GM23338 (cell line): ENCODE measurements at regions not wholly inside any gene's neighbourhood (a gene's known extent, or its start where the extent isn't known, plus 50 kb on each side); places are given as distances from the start of the nearest gene placed in this dataset.
A peak's percentile ranks its signal among the peaks of the same experiment; 100 is the strongest.

Experiments used
- ATAC-seq: fragments of 200-7000 bp; cut with Tn5 transposase; 3 replicates; pipeline ENCODE4 v1.9.1; 2020
- DNase-seq: peaks from one replicate; pipeline ENCODE4 v3.0.0-alpha.2; 2015; ENCODE audit warnings: low spot score
- H2AFZ ChIP-seq: fragments of 200-600 bp; sonication (generic); 2 replicates; pipeline ENCODE4 v1.8.0; 2016; ENCODE audit warnings: antibody characterized with exemption, mild to moderate bottlenecking, moderate library complexity
- H3F3A ChIP-seq: fragments of 200-600 bp; sonication (generic); replicated peaks from 2 replicates; pipeline ENCODE4 v1.8.0; 2017; ENCODE audit warnings: antibody characterized with exemption, mixed run types, low read depth
- H3K27ac ChIP-seq: fragments of 200-600 bp; sonication (generic); 2 replicates; pipeline ENCODE4 v1.6.1; 2016; ENCODE audit warnings: low read depth
- H3K27me3 ChIP-seq: fragments of 200-600 bp; sonication (generic); 2 replicates; pipeline ENCODE4 v1.8.0; 2016; ENCODE audit warnings: mild to moderate bottlenecking, mixed run types, moderate library complexity; ENCODE audit not compliant: insufficient read depth
- H3K36me3 ChIP-seq: fragments of 200-600 bp; sonication (generic); 2 replicates; pipeline ENCODE4 v1.8.0; 2016; ENCODE audit warnings: mild to moderate bottlenecking; ENCODE audit not compliant: insufficient read depth
- H3K4me1 ChIP-seq: fragments of 200-600 bp; sonication (generic); 2 replicates; pipeline ENCODE4 v1.8.0; 2016; ENCODE audit warnings: mild to moderate bottlenecking, moderate library complexity; ENCODE audit not compliant: insufficient read depth
- H3K4me2 ChIP-seq: fragments of 200-600 bp; sonication (generic); 2 replicates; pipeline ENCODE4 v1.7.1; 2017; ENCODE audit warnings: mixed run types
- H3K4me3 ChIP-seq: fragments of 200-600 bp; sonication (generic); 2 replicates; pipeline ENCODE4 v1.6.1; 2016; ENCODE audit warnings: mixed run types
- H3K79me2 ChIP-seq: fragments of 200-600 bp; sonication (generic); replicated peaks from 2 replicates; pipeline ENCODE4 v1.8.0; 2017; ENCODE audit warnings: mild to moderate bottlenecking; ENCODE audit not compliant: insufficient read depth
- H3K9me2 ChIP-seq: fragments of 200-600 bp; sonication (generic); 2 replicates; pipeline ENCODE4 v1.8.0; 2017; ENCODE audit not compliant: insufficient read depth
- H4K20me1 ChIP-seq: fragments of 200-600 bp; sonication (generic); replicated peaks from 2 replicates; pipeline ENCODE4 v1.8.0; 2017; ENCODE audit warnings: mild to moderate bottlenecking; ENCODE audit not compliant: insufficient read depth
- H3K27ac Mint-ChIP-seq: 2 replicates; pipeline ENCODE4 v1.8.0; 2020; ENCODE audit warnings: inconsistent platforms, mild to moderate bottlenecking, moderate library complexity, mixed read lengths
- H3K27me3 Mint-ChIP-seq: 3 replicates; pipeline ENCODE4 v1.8.0; 2022; ENCODE audit warnings: low read depth, mild to moderate bottlenecking, moderate library complexity, mixed read lengths, inconsistent platforms; ENCODE audit not compliant: insufficient read depth, poor library complexity
- H3K36me3 Mint-ChIP-seq: 3 replicates; pipeline ENCODE4 v1.8.0; 2021; ENCODE audit warnings: low read depth, mild to moderate bottlenecking, inconsistent platforms, moderate library complexity, mixed read lengths
- H3K4me1 Mint-ChIP-seq: 3 replicates; pipeline ENCODE4 v1.8.0; 2020; ENCODE audit warnings: mild to moderate bottlenecking, inconsistent platforms, mixed read lengths
- H3K4me3 Mint-ChIP-seq: 3 replicates; pipeline ENCODE4 v1.8.0; 2021; ENCODE audit warnings: moderate library complexity, mild to moderate bottlenecking, inconsistent platforms, mixed read lengths
- H3K9me3 Mint-ChIP-seq: 3 replicates; pipeline ENCODE4 v1.8.0; 2020; ENCODE audit warnings: moderate library complexity, mild to moderate bottlenecking, inconsistent platforms, mixed read lengths
- CREB1 ChIP-seq: fragments of 250-450 bp; sonication (Bioruptor Pico); IDR thresholded peaks from 2 replicates; pipeline ENCODE4 v1.5.0; 2020; ENCODE audit warnings: low read depth, mild to moderate bottlenecking, moderate library complexity
- ETS1 ChIP-seq: IDR thresholded peaks from 2 replicates; pipeline ENCODE4 v1.6.1; 2016; ENCODE audit warnings: antibody characterized with exemption
- EZH2phosphoT487 ChIP-seq: fragments of 200-600 bp; sonication (generic); IDR thresholded peaks from one replicate; pipeline ENCODE4 v1.8.1; 2018; ENCODE audit warnings: antibody characterized with exemption; ENCODE audit not compliant: unreplicated experiment
- NANOG ChIP-seq: IDR thresholded peaks from 2 replicates; pipeline ENCODE4 v1.6.1; 2016; ENCODE audit warnings: antibody characterized with exemption, borderline replicate concordance
- ZNF331 ChIP-seq: fragments of 250-450 bp; sonication (Bioruptor Pico); IDR thresholded peaks from 2 replicates; pipeline ENCODE4 v1.5.0; 2020; ENCODE audit warnings: low read depth, mild to moderate bottlenecking, moderate library complexity
- TF ChIP-seq, protein P1 (sequence below), 2 experiments: fragments of 200-600 bp in 1 of 2; sonication (generic) in 1 of 2; conservative IDR thresholded peaks; 2 replicates each; pipeline versions ENCODE4 v1.5.1 to v1.6.1; 2016 to 2017; ENCODE audit warnings: antibody characterized with exemption in 2 of 2, low read depth in 2 of 2, mild to moderate bottlenecking in 2 of 2, moderate library complexity in 1 of 2

DNA sequence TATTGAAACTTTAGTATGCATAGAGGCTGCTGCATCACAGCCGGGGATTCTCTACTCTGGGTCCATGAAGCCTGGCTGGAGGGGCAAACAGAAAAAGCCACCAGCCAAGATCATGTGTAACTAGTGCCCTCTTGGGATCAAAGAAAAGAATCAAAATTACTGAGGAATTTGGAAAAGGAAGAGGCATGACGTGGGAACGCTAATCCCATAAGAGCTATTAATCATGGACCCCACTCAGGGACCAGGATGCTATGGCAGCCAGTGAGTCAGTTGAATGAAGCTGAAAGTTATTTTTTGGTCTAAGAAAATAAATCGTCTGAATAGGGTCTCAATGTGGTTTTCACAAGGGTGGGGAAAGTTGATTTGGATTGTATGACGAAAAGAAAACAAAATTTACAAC is 1165.1 kb downstream of the ROBO2 start:
- Histone ChIP-seq H3K27ac (no peak overlapping the region), H4K20me1 (no peaks in the 10 kb centered on the region), H3K79me2 (no peaks in the 10 kb centered on the region), H3F3A (no peaks in the 10 kb centered on the region), H3K27me3 (no peaks in the 10 kb centered on the region), H3K4me2 (no peak overlapping the region), H3K9me2 (0 out of 2 replicates have a peak, but pooled peaks cover 5% of the 10 kb centered on the region), H3K4me3 (no peak overlapping the region), H3K4me1 (no peaks in the 10 kb centered on the region), H2AFZ (no peak overlapping the region), H3K36me3 (no peaks in the 10 kb centered on the region)
- H3K27ac Mint-ChIP-seq: peak overlapping the region; percentile 68
- H3K4me1 Mint-ChIP-seq: peaks cover 5% of the 10 kb centered on the region; the same call in 1 of the 3 replicates
- H3K36me3 Mint-ChIP-seq: no peaks in the 10 kb centered on the region
- ATAC-seq (peak; percentile 55), DNase-seq (peak; percentile 46)
- no peaks in the 10 kb centered on the region for H3K27me3 Mint-ChIP-seq
- H3K4me3 Mint-ChIP-seq: no peak overlapping the region
- TF ChIP-seq ZNF331 (CRISPR knock-in tag): no peak
- no peak for TF ChIP-seq EZH2phosphoT487
- TF ChIP-seq, protein P1, sequence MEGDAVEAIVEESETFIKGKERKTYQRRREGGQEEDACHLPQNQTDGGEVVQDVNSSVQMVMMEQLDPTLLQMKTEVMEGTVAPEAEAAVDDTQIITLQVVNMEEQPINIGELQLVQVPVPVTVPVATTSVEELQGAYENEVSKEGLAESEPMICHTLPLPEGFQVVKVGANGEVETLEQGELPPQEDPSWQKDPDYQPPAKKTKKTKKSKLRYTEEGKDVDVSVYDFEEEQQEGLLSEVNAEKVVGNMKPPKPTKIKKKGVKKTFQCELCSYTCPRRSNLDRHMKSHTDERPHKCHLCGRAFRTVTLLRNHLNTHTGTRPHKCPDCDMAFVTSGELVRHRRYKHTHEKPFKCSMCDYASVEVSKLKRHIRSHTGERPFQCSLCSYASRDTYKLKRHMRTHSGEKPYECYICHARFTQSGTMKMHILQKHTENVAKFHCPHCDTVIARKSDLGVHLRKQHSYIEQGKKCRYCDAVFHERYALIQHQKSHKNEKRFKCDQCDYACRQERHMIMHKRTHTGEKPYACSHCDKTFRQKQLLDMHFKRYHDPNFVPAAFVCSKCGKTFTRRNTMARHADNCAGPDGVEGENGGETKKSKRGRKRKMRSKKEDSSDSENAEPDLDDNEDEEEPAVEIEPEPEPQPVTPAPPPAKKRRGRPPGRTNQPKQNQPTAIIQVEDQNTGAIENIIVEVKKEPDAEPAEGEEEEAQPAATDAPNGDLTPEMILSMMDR (conservative IDR thresholded peaks at IDR 0.05; ENCODE audit: low read depth in 2 of 2): peak; percentile 28 to 56; a peak in 3 of 4 replicates
- H3K9me3 Mint-ChIP-seq: no peaks in the 10 kb centered on the region

- peaks cover 6% of the 10 kb centered on the region for H3K4me1 Mint-ChIP-seq
- H3K27ac Mint-ChIP-seq: no peak overlapping the region
- DNase-seq: peak; percentile 11
- H3F3A ChIP-seq: no peaks in the 10 kb centered on the region
- H3K4me3 ChIP-seq: no peak overlapping the region
- peaks cover 6% of the 10 kb centered on the region for H3K27me3 Mint-ChIP-seq
- ATAC-seq: peak; percentile 69
- H3K4me2 ChIP-seq: no peak overlapping the region
- no peaks in the 10 kb centered on the region for H4K20me1 ChIP-seq
- H3K4me3 Mint-ChIP-seq: no peak overlapping the region
- peaks cover 5% of the 10 kb centered on the region; the same call in 2 of the 3 replicates for H3K9me3 Mint-ChIP-seq
- H3K36me3 Mint-ChIP-seq: peaks cover 3% of the 10 kb centered on the region; the same call in 1 of the 3 replicates
- peaks cover 3% of the 10 kb centered on the region; the same call in 1 of the 2 replicates for H3K9me2 ChIP-seq
- H3K36me3 ChIP-seq: no peaks in the 10 kb centered on the region
- no peaks in the 10 kb centered on the region for H3K27me3 ChIP-seq
- no peaks in the 10 kb centered on the region for H3K4me1 ChIP-seq
- H2AFZ ChIP-seq: 0 out of 2 replicates have a peak overlapping the region, but pooled peaks have one; percentile 74
- no peak overlapping the region for H3K27ac ChIP-seq
- H3K79me2 ChIP-seq: no peaks in the 10 kb centered on the region
- TF ChIP-seq ZNF331 (CRISPR knock-in tag) (no peak), NANOG (no peak), CREB1 (no peak), ETS1 (no peak)
- TF ChIP-seq, protein P1 (conservative IDR thresholded peaks at IDR 0.05; ENCODE audit: low read depth in 2 of 2): peak; percentile 36 to 63
Observed at GRCh38 chr3:78221300-78221699, 1181.4 kb downstream of the ROBO2 start.
